IMR-90 (cell line): ENCODE measurements at regions not wholly inside any gene's neighbourhood (a gene's known extent, or its start where the extent isn't known, plus 50 kb on each side); places are given as distances from the start of the nearest gene placed in this dataset.

Experiments used
- ATAC-seq: fragments of 200-7000 bp; cut with Tn5 transposase; 2 replicates; pipeline ENCODE4 v1.9.1; 2020; ENCODE audit warnings: low read depth, mild to moderate bottlenecking, moderate library complexity
- BruUV-seq: library from RNA; stranded (reverse); fragments of 400-500 nt; replicated peaks from 2 replicates; lab custom pipeline; 2021; lab: Mats Ljungman, UMichigan
- CTCF ChIA-PET: fragments of 300-600 bp; formaldehyde crosslinking; extraction: SDS; loops from one replicate; lab custom pipeline; 2021; ENCODE audit warnings: antibody characterized with exemption; lab: Yijun Ruan, JAX
- POLR2A ChIA-PET: fragments of 300-600 bp; sonication (Branson Sonifier 250); formaldehyde crosslinking; loops from one replicate; lab custom pipeline; 2022; ENCODE audit warnings: antibody characterized with exemption; ENCODE audit not compliant: unreplicated experiment; lab: Charles Lee
- DNase-seq: peaks from one replicate; pipeline ENCODE4 v3.0.0; 2013
- H2AFZ ChIP-seq: replicated peaks from 2 replicates; pipeline ENCODE3; 2013; ENCODE audit warnings: low read length, mild to moderate bottlenecking; ENCODE audit not compliant: poor library complexity
- H2AK5ac ChIP-seq: 2 replicates; pipeline ENCODE4 v1.6.1; 2013; ENCODE audit warnings: low read depth, low read length, inconsistent platforms
- H2AK9ac ChIP-seq: replicated peaks from 2 replicates; pipeline ENCODE3; 2013; ENCODE audit warnings: mild to moderate bottlenecking, low read depth, low read length, moderate library complexity; ENCODE audit not compliant: poor library complexity
- H2BK120ac ChIP-seq: 2 replicates; pipeline ENCODE4 v1.6.1; 2013; ENCODE audit warnings: low read depth, low read length, inconsistent platforms
- H2BK15ac ChIP-seq: 3 replicates; pipeline ENCODE4 v1.6.1; 2013; ENCODE audit warnings: low read depth, low read length, inconsistent platforms
- H2BK20ac ChIP-seq: 2 replicates; pipeline ENCODE4 v1.6.1; 2013; ENCODE audit warnings: low read depth, mild to moderate bottlenecking, inconsistent platforms, low read length, moderate library complexity
- H2BK5ac ChIP-seq: 2 replicates; pipeline ENCODE4 v1.6.1; 2013; ENCODE audit warnings: mild to moderate bottlenecking, low read depth, low read length, inconsistent platforms; ENCODE audit not compliant: poor library complexity, severe bottlenecking
- H3K14ac ChIP-seq: replicated peaks from 2 replicates; pipeline ENCODE4 v1.6.1; 2013; ENCODE audit warnings: low read depth, low read length, inconsistent platforms
- H3K18ac ChIP-seq: 2 replicates; pipeline ENCODE4 v1.6.1; 2013; ENCODE audit warnings: low read depth, low read length, control low read depth
- H3K23ac ChIP-seq: 2 replicates; pipeline ENCODE4 v1.6.1; 2013; ENCODE audit warnings: low read depth, low read length, inconsistent platforms
- H3K27ac ChIP-seq: 2 replicates; pipeline ENCODE4 v1.5.1; 2013; ENCODE audit warnings: mild to moderate bottlenecking, control low read depth, low read length; ENCODE audit not compliant: insufficient read depth
- H3K27me3 ChIP-seq: 2 replicates; pipeline ENCODE4 v1.6.1; 2013; ENCODE audit warnings: low read length; ENCODE audit not compliant: control insufficient read depth, insufficient read depth
- H3K36me3 ChIP-seq: 2 replicates; pipeline ENCODE4 v1.6.1; 2013; ENCODE audit warnings: low read length, mixed read lengths; ENCODE audit not compliant: control insufficient read depth, insufficient read depth
- H3K4ac ChIP-seq: 2 replicates; pipeline ENCODE4 v1.6.1; 2013; ENCODE audit warnings: low read depth, low read length, inconsistent platforms
- H3K4me1 ChIP-seq: 2 replicates; pipeline ENCODE4 v1.6.1; 2013; ENCODE audit warnings: low read length, mixed read lengths; ENCODE audit not compliant: control insufficient read depth, insufficient read depth
- H3K4me2 ChIP-seq: 2 replicates; pipeline ENCODE4 v1.6.1; 2013; ENCODE audit warnings: low read depth, mild to moderate bottlenecking, control low read depth, low read length, moderate library complexity
- H3K4me3 ChIP-seq: 2 replicates; pipeline ENCODE4 v1.5.1; 2013; ENCODE audit warnings: low read depth, mild to moderate bottlenecking, control low read depth, low read length, moderate library complexity; ENCODE audit not compliant: insufficient read depth
- H3K56ac ChIP-seq: 2 replicates; pipeline ENCODE4 v1.6.1; 2013; ENCODE audit warnings: low read length, inconsistent platforms; ENCODE audit not compliant: insufficient read depth; ENCODE audit errors: extremely low read depth
- H3K79me1 ChIP-seq, 2 experiments: 2 replicates each; pipeline ENCODE4 v1.6.1; 2013; ENCODE audit warnings: low read length in 2 of 2, inconsistent platforms in 1 of 2, low read depth in 1 of 2
- H3K9ac ChIP-seq: 2 replicates; pipeline ENCODE4 v1.6.1; 2013; ENCODE audit warnings: low read depth, low read length, control low read depth
- H3K9me1 ChIP-seq: 2 replicates; pipeline ENCODE4 v1.6.1; 2013; ENCODE audit warnings: low read length, inconsistent platforms; ENCODE audit not compliant: insufficient read depth
- H3K9me3 ChIP-seq: 2 replicates; pipeline ENCODE4 v1.6.1; 2013; ENCODE audit warnings: low read length; ENCODE audit not compliant: control insufficient read depth, insufficient read depth
- H4K20me1 ChIP-seq: 2 replicates; pipeline ENCODE4 v1.6.1; 2013; ENCODE audit warnings: low read length, inconsistent platforms; ENCODE audit not compliant: insufficient read depth
- H4K5ac ChIP-seq: 2 replicates; pipeline ENCODE4 v1.6.1; 2013; ENCODE audit warnings: mild to moderate bottlenecking, low read depth, low read length, control low read depth
- H4K8ac ChIP-seq, 2 experiments: 2 replicates each; pipeline ENCODE4 v1.6.1; 2013; ENCODE audit warnings: low read depth in 2 of 2, low read length in 2 of 2, control low read depth in 1 of 2, inconsistent platforms in 1 of 2
- H4K91ac ChIP-seq: 2 replicates; pipeline ENCODE4 v1.6.1; 2013; ENCODE audit warnings: low read depth, low read length, inconsistent platforms; ENCODE audit not compliant: insufficient read depth
- RCOR1 ChIP-seq: IDR thresholded peaks from 2 replicates; pipeline ENCODE4 v1.6.1; 2012; ENCODE audit warnings: mild to moderate bottlenecking, low read length, improper control_type of control experiment; ENCODE audit not compliant: insufficient replicate concordance
- WGBS, 2 experiments: methylation state at CpG; one replicate each; pipeline versions ENCODE4 v1.1.5 to v1.1.7; 2013; ENCODE audit warnings: missing lambda C conversion rate in 2 of 2; ENCODE audit not compliant: insufficient read length in 1 of 2; ENCODE audit errors: extremely low coverage in 2 of 2; 5-methylcytosine and 5-hydroxymethylcytosine counted together
- dilution Hi-C: fragments of 300-500 bp; cut with HindIII; formaldehyde crosslinking; loops from one replicate; pipeline ENCODE4 v1.14.3; 2018; ENCODE audit warnings: low sequenced_read_pairs; ENCODE audit not compliant: unreplicated experiment
- in situ Hi-C: fragments of 300-500 bp; cut with MboI; formaldehyde crosslinking; loops from 3 replicates; pipeline ENCODE4 v1.14.3; 2019; ENCODE audit warnings: low sequenced_read_pairs, inconsistent platforms, mixed read lengths
- intact Hi-C: fragments of 100-400 bp; cut with micrococcal nuclease; formaldehyde crosslinking; loops from 2 replicates; pipeline ENCODE4 v1.10.0; 2022

GRCh38 chr5:31124026-31124425, 69.5 kb upstream of the CDH6 start:
- Histone ChIP-seq H3K9ac (no peak overlapping the region), H3K23ac (peak overlapping the region; percentile 73), H4K5ac (no peak overlapping the region), H2BK20ac (peak overlapping the region; percentile 71; the same call in 1 of the 2 replicates), H3K4me1 (peaks cover 4% of the 10 kb centered on the region; the same call in 1 of the 2 replicates), H3K36me3 (no peaks in the 10 kb centered on the region), H3K18ac (peak overlapping the region; percentile 64; the same call in 1 of the 2 replicates), H3K14ac (peak overlapping the region; percentile 87), H3K56ac (0 out of 2 replicates have a peak overlapping the region, but pooled peaks have one; percentile 41), H3K9me1 (no peaks in the 10 kb centered on the region; the same call in 1 of the 2 replicates), H3K4me2 (no peak overlapping the region), H3K4ac (peak overlapping the region; percentile 84), H2BK5ac (peak overlapping the region; percentile 97), H4K8ac (peak overlapping the region in 1 of 2 experiments; percentile 77; a peak in 2 of 4 replicates), H3K4me3 (no peak overlapping the region), H3K27me3 (no peaks in the 10 kb centered on the region), H2BK120ac (peak overlapping the region; percentile 67), H2AK9ac (no peak overlapping the region), H2BK15ac (peak overlapping the region; percentile 26; the same call in 2 of the 3 replicates), H2AFZ (peak overlapping the region; percentile 52), H4K20me1 (no peaks in the 10 kb centered on the region), H3K79me1 (no peaks in the 10 kb centered on the region), H2AK5ac (peak overlapping the region; percentile 38), H3K27ac (peak overlapping the region; percentile 55), H4K91ac (peak overlapping the region; percentile 54; the same call in 1 of the 2 replicates), H3K9me3 (peaks cover 2% of the 10 kb centered on the region; the same call in 1 of the 2 replicates)
- TF ChIP-seq RCOR1: no peak
- ChIA-PET POLR2A (no interaction called here), CTCF (interaction anchor here (0.6 to 1.2 kb wide), 2 partner anchors 9 to 146 kb away, joined by 3 to 4 read pairs; no protein-coding TSS in a partner anchor)
- dilution Hi-C loops: no loop called here
- in situ Hi-C loops: no loop called here
- intact Hi-C loops: no loop called here
- no peak for ATAC-seq
- DNase-seq: no peak
- no TSS peak for BruUV-seq
- WGBS, 2 experiments: no CpG with 5 or more reads among the region's 1 CpG
